ENCODE measurements at regions not wholly inside any gene's neighbourhood (a gene's known extent, or its start where the extent isn't known, plus 50 kb on each side); places are given as distances from the start of the nearest gene placed in this dataset.

DNA sequence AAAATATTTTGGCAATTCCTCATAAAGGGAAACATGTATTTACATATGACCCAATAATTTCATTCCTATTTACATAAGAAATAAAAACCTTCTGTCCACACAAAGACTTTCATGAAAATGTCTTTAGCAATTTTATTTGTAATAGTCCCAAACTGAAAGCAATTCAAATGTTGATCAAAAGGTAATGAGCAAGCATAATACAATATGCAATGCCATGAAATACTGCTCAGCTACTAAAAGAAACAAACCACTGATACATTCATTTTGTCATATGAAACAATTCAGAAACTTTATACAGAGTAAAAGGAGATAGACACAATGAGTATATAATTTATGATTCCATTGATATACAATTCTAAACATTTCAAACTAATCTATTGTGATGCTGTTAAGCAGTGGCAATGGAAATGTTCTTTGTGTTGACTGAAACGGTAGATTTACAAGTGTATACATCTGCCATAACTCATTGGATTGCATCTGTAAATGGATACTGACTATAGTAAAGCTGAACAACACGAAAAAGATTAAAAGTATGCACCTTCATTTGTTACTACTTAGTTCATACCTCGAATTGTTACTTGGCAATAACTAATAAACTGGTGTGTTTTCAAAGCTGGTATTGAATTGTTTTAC, 335.6 kb downstream of the GASK1B start:
- TF ChIP-seq, protein P1, sequence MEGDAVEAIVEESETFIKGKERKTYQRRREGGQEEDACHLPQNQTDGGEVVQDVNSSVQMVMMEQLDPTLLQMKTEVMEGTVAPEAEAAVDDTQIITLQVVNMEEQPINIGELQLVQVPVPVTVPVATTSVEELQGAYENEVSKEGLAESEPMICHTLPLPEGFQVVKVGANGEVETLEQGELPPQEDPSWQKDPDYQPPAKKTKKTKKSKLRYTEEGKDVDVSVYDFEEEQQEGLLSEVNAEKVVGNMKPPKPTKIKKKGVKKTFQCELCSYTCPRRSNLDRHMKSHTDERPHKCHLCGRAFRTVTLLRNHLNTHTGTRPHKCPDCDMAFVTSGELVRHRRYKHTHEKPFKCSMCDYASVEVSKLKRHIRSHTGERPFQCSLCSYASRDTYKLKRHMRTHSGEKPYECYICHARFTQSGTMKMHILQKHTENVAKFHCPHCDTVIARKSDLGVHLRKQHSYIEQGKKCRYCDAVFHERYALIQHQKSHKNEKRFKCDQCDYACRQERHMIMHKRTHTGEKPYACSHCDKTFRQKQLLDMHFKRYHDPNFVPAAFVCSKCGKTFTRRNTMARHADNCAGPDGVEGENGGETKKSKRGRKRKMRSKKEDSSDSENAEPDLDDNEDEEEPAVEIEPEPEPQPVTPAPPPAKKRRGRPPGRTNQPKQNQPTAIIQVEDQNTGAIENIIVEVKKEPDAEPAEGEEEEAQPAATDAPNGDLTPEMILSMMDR (IDR thresholded peaks at IDR 0.05; ENCODE audit: insufficient read depth, low read length), result no peak
- no peak for TF ChIP-seq GABPA (IDR thresholded peaks at IDR 0.05; ENCODE audit: low read depth)
- TF ChIP-seq SPI1 (IDR thresholded peaks at IDR 0.05; ENCODE audit: borderline replicate concordance, low read depth), result no peak
- TF ChIP-seq POLR2AphosphoS5 (IDR thresholded peaks at IDR 0.05; ENCODE audit: low read depth), result no peak
- TF ChIP-seq, protein P2, sequence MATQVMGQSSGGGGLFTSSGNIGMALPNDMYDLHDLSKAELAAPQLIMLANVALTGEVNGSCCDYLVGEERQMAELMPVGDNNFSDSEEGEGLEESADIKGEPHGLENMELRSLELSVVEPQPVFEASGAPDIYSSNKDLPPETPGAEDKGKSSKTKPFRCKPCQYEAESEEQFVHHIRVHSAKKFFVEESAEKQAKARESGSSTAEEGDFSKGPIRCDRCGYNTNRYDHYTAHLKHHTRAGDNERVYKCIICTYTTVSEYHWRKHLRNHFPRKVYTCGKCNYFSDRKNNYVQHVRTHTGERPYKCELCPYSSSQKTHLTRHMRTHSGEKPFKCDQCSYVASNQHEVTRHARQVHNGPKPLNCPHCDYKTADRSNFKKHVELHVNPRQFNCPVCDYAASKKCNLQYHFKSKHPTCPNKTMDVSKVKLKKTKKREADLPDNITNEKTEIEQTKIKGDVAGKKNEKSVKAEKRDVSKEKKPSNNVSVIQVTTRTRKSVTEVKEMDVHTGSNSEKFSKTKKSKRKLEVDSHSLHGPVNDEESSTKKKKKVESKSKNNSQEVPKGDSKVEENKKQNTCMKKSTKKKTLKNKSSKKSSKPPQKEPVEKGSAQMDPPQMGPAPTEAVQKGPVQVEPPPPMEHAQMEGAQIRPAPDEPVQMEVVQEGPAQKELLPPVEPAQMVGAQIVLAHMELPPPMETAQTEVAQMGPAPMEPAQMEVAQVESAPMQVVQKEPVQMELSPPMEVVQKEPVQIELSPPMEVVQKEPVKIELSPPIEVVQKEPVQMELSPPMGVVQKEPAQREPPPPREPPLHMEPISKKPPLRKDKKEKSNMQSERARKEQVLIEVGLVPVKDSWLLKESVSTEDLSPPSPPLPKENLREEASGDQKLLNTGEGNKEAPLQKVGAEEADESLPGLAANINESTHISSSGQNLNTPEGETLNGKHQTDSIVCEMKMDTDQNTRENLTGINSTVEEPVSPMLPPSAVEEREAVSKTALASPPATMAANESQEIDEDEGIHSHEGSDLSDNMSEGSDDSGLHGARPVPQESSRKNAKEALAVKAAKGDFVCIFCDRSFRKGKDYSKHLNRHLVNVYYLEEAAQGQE (IDR thresholded peaks at IDR 0.05; ENCODE audit: insufficient replicate concordance, low read depth), result no peak

Measured in HL-60 (cell line).